GM12892 (cell line): ENCODE measurements at regions not wholly inside any gene's neighbourhood (a gene's known extent, or its start where the extent isn't known, plus 50 kb on each side); places are given as distances from the start of the nearest gene placed in this dataset.

Experiments
- POLR2A ChIP-seq: IDR thresholded peaks from 2 replicates; pipeline ENCODE4 v1.6.1; 2011; ENCODE audit warnings: low read depth, low read length, control low read depth
- TAF1 ChIP-seq: IDR thresholded peaks from 2 replicates; pipeline ENCODE4 v1.6.1; 2011; ENCODE audit warnings: low read depth, mild to moderate bottlenecking, control low read depth, low read length, borderline replicate concordance

DNA sequence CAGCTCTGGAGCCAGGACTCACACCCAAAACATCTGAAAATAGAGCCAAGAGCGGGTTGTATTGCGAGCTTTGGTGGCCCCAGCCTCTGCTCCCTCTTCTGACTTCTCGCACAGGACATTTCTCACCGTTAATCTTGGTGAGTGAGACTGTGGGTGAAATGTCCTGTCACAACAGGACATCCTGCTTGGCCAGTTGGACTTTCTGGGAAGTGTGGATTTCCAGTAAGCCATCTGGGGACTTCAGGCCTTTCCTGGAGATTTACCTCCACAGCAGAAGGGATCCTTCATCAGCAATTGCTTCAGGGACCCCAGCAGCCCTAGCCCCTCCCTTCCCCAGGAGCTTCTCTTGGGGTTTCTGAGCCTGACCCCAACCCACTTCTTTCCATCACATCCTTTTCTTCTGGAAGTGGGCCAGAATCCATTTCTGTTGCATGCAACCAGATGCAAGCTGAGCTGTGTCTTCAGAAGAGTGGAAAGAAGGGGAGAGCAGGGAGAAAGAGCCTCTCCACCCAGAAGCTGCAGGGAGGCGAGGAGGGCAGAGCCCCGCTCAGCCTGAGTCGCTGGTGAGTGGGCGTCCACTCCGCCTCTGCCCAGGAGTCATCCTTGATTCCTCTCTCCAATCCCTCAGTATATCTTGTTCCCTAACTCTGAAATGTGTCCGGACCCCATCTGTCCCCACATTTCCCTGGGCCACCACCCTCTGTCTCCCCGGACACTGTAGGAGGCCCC is 50.3 kb upstream of the GADD45G start:
- no peak for TF ChIP-seq TAF1
- no peak for TF ChIP-seq POLR2A
